Common myeloid progenitor, CD34-positive (primary cell): ENCODE measurements at regions not wholly inside any gene's neighbourhood (a gene's known extent, or its start where the extent isn't known, plus 50 kb on each side); places are given as distances from the start of the nearest gene placed in this dataset.
A peak's percentile ranks its signal among the peaks of the same experiment; 100 is the strongest.

Source experiments
- CTCF ChIA-PET: fragments of 350-600 bp; sonication (Branson Sonifier 250); formaldehyde crosslinking; loops from one replicate; lab custom pipeline; 2021; ENCODE audit warnings: antibody characterized with exemption; lab: Charles Lee
- POLR2A ChIA-PET: fragments of 350-600 bp; sonication (Branson Sonifier 250); formaldehyde crosslinking; loops from one replicate; lab custom pipeline; 2021; ENCODE audit warnings: antibody characterized with exemption; lab: Charles Lee
- DNase-seq, 3 donors: peaks; one replicate each; pipeline versions ENCODE4 v3.0.0 to v3.0.0-alpha.2; 2013
- H3K27ac ChIP-seq, 2 experiments: 1 replicate in 1 of 2; 2 replicates in 1 of 2; pipeline ENCODE4 v1.7.0; 2013; ENCODE audit warnings: inconsistent platforms in 2 of 2, low read length in 2 of 2, mild to moderate bottlenecking in 2 of 2, low read depth in 1 of 2, moderate library complexity in 1 of 2; ENCODE audit not compliant: severe bottlenecking in 2 of 2, insufficient read depth in 1 of 2, poor library complexity in 1 of 2
- H3K27me3 ChIP-seq, 5 experiments: replicated peaks in 2 of 5; 1 replicate in 3 of 5; 2 replicates in 2 of 5; pipeline versions ENCODE4 v1.6.1 to v1.7.0; 2013; ENCODE audit warnings: low read length in 4 of 5, mild to moderate bottlenecking in 2 of 5, moderate library complexity in 2 of 5, inconsistent platforms in 1 of 5; ENCODE audit not compliant: insufficient read depth in 5 of 5, control insufficient read depth in 4 of 5
- H3K36me3 ChIP-seq, 4 experiments: 1 replicate in 2 of 4; 2 replicates in 2 of 4; pipeline versions ENCODE4 v1.6.1 to v1.7.0; 2013; ENCODE audit warnings: low read length in 3 of 4, control low read depth in 1 of 4, mild to moderate bottlenecking in 1 of 4; ENCODE audit not compliant: control insufficient read depth in 4 of 4, insufficient read depth in 4 of 4
- H3K4me1 ChIP-seq, 4 experiments: 1 replicate in 3 of 4; 2 replicates in 1 of 4; pipeline versions ENCODE4 v1.6.1 to v1.7.1; 2013; ENCODE audit warnings: low read length in 3 of 4, mild to moderate bottlenecking in 3 of 4, control low read depth in 1 of 4, inconsistent platforms in 1 of 4, moderate library complexity in 1 of 4; ENCODE audit not compliant: control insufficient read depth in 4 of 4, insufficient read depth in 4 of 4; ENCODE audit errors: control extremely low read depth in 1 of 4
- H3K4me3 ChIP-seq, 7 experiments: 1 replicate in 4 of 7; 2 replicates in 3 of 7; pipeline versions ENCODE4 v1.5.1 to v1.7.0; 2013; ENCODE audit warnings: mild to moderate bottlenecking in 7 of 7, low read length in 6 of 7, moderate library complexity in 6 of 7, inconsistent platforms in 2 of 7, low read depth in 2 of 7, control low read depth in 1 of 7; ENCODE audit not compliant: insufficient read depth in 4 of 7, control insufficient read depth in 1 of 7; ENCODE audit errors: extremely low read depth in 1 of 7
- H3K9me3 ChIP-seq, 5 experiments: 1 replicate in 4 of 5; 2 replicates in 1 of 5; pipeline versions ENCODE4 v1.6.1 to v1.7.1; 2013; ENCODE audit warnings: low read length in 4 of 5, mild to moderate bottlenecking in 2 of 5, inconsistent platforms in 1 of 5, low read depth in 1 of 5, moderate library complexity in 1 of 5; ENCODE audit not compliant: control insufficient read depth in 4 of 5, insufficient read depth in 2 of 5; ENCODE audit errors: control extremely low read depth in 1 of 5
- WGBS: methylation state at CpG from one replicate; pipeline ENCODE4 v1.1.5; 2013; ENCODE audit not compliant: insufficient coverage; 5-methylcytosine and 5-hydroxymethylcytosine counted together

DNA sequence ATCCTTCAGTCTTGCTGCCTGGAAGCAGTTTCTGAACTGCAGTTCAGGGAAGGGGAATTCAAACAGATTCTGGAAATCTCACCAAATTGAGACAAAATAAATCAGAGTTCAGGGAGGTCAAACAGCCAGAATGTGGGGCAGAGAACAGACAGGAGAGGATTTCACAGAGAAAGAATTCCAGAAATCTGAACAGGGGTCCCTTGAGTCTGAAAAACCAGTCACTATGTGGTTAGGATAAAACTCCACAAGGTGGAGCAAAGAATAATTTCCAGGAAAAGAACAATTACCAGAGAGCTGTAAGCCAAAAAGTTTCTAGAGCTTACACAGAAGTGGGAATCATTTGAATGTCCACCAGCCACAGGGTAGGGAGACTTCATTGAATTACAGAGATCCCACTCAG, 84.7 kb downstream of the URB2 start:
- H3K27ac ChIP-seq = no peak overlapping the region
- H3K36me3 ChIP-seq = no peaks in the 10 kb centered on the region
- H3K27me3 ChIP-seq = no peaks in the 10 kb centered on the region
- H3K4me3 ChIP-seq = no peak overlapping the region
- CTCF ChIA-PET = no interaction called here
- POLR2A ChIA-PET = no interaction called here
- H3K9me3 ChIP-seq = peaks cover 0 to 8% (median 2%) of the 10 kb centered on the region in 5 experiments
- no peaks in the 10 kb centered on the region for H3K4me1 ChIP-seq
- no peak for DNase-seq

DNA sequence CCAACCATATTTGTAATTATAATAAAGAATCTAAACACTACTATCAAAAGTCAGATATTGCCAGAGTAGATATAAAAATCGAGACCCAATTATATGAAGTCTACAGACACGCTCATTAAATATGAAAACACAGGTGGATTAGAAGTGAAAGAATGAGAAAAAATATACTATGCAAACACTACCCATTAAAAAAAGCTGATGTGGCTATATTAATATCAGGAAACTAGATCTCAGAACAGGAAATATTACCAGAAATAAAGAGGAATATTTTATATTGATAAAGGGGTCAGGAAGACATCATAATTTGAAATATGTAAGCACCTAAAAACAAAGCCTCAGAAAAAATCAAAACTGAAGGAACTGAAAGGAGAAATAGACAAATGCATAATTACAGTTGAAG, 88.3 kb downstream of the URB2 start:
- CTCF ChIA-PET = no interaction called here
- H3K27me3 ChIP-seq = no peaks in the 10 kb centered on the region
- no peak overlapping the region for H3K4me3 ChIP-seq
- WGBS = no CpG with 5 or more reads among the region's 2 CpGs
- no peak for DNase-seq
- POLR2A ChIA-PET = no interaction called here
- H3K27ac ChIP-seq = no peak overlapping the region
- H3K9me3 ChIP-seq = peaks cover 0 to 2% (median 0%) of the 10 kb centered on the region in 5 experiments
- H3K36me3 ChIP-seq = no peaks in the 10 kb centered on the region
- H3K4me1 ChIP-seq = no peaks in the 10 kb centered on the region

DNA sequence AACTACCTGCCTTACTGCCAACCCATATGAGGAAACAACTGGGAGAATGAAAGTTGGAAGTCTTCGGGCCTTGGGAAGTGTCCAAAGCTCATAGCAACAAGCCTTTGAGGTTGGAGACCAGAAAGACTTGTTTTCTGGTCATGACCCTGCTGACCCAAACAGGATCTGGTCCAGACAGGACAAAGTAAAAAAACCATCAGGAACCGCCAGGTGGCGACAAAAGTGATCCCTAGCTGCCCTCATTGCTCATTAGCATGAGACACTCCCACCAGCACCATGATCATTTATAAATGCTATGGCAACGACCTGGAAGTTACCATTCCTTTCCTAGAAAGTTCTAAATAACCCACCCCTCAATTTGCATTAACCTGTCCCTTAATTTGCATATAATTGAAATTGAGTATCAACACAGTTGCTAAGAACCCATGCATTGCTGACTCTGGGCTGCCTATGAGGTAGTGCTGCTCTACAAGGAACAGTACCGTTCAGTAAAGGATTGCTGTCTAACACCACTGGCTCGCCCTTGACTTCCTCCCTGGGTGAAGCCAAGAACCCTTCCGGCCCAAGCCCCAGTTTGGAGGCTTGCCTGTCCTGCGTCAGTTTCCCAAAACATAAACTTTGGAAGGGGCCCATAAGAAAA, 89.0 kb downstream of the URB2 start:
- Histone ChIP-seq H3K27me3 (no peaks in the 10 kb centered on the region), H3K4me3 (no peak overlapping the region), H3K4me1 (no peaks in the 10 kb centered on the region), H3K9me3 (peaks cover 0 to 10% (median 0%) of the 10 kb centered on the region in 5 experiments), H3K27ac (no peak overlapping the region), H3K36me3 (no peaks in the 10 kb centered on the region)
- WGBS = 99% methylated on average over 8 of the region's 8 CpGs
- no peak for DNase-seq
- CTCF ChIA-PET = no interaction called here
- POLR2A ChIA-PET = no interaction called here

DNA sequence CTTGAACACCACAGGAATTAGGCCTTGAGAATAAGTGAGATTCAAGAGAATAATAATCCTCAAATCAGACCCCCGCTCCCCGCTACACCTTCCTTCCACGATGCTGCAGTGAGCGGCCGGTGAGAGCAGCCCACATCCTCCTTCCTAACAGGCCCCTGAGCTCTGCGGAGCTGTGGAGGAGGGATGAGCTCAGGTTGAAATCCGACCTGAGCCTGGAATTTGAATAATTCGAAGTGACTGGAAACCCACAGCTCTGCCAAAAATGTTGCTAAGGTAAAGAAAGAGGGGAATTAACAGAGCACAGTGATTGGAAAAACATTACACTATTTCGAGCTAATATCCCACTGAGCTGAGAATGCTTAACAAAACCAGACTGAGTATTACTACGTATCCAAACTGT, 90.0 kb downstream of the URB2 start:
- Histone ChIP-seq H3K9me3 (peaks cover 0 to 8% (median 0%) of the 10 kb centered on the region in 5 experiments), H3K4me3 (no peak overlapping the region), H3K27me3 (no peaks in the 10 kb centered on the region), H3K27ac (no peak overlapping the region), H3K4me1 (no peaks in the 10 kb centered on the region), H3K36me3 (no peaks in the 10 kb centered on the region)
- DNase-seq = no peak
- CTCF ChIA-PET = no interaction called here
- POLR2A ChIA-PET = no interaction called here
- WGBS = 70% methylated on average over 4 of the region's 10 CpGs

DNA sequence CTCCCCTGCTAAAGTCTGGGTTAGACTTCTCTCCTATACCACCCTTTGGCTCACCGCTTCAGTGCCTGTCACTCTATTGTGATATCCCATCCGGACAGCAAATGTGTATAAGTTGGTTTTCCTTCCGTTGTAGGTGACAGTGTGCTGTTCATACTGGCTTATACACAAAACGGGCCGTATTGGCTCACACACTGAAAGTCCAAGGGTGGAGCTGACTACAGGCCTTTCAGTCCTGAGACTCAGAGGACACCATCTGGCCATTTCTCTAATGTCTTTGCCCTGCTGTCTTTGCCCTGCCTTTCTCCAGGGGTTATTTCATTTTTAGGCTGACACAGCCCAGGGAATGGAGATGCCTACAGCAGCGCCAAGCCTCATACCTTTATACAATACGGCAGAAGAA, 90.7 kb downstream of the URB2 start:
- Histone ChIP-seq H3K27ac (no peak overlapping the region), H3K36me3 (no peaks in the 10 kb centered on the region), H3K4me1 (no peaks in the 10 kb centered on the region), H3K4me3 (no peak overlapping the region), H3K27me3 (no peaks in the 10 kb centered on the region), H3K9me3 (peaks cover 0 to 10% (median 0%) of the 10 kb centered on the region in 5 experiments)
- POLR2A ChIA-PET = no interaction called here
- DNase-seq = no peak
- WGBS = 100% methylated on average over 1 of the region's 7 CpGs
- CTCF ChIA-PET = no interaction called here

DNA sequence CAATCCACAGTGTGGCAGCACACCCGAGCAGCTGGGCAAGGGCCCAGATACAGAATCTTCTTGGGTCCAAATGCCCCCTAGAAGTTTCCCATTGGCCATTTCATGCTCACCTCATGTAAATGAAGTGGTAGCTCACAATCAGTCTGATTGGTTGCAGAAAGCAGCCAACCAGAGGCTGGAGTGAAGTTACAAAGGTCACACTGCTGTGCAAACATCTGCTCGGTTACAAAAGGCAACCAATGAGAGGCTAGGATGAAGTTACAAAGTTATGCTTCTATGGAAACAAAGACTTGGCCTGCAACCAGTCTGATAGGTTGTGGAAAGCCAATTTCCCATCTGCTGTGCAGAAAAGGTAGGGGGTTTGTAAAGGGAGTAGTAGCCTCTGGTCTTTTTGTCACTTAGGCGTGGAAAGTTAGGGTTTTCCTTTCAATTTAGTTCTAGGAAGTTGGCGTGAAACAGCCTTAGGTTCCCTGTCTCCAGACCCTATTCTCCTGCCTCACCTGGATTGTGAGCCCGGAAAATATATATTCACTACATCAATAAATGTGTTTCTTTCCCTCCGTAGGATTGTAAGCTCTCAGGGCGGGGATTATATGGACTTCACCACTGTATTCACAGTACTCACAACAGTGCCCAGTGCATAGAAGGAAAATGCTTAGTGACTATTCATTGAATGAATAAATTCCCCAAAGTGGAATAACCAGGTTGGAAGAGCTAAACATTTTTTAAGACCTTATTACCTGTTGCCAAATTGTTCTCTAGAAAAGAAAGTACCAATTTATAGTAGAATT, 91.9 kb downstream of the URB2 start:
- ChIA-PET CTCF (no interaction called here), POLR2A (no interaction called here)
- Histone ChIP-seq H3K9me3 (peaks cover 0 to 14% (median 2%) of the 10 kb centered on the region in 5 experiments), H3K36me3 (no peaks in the 10 kb centered on the region), H3K4me3 (no peak overlapping the region), H3K27ac (no peak overlapping the region), H3K27me3 (no peaks in the 10 kb centered on the region), H3K4me1 (no peaks in the 10 kb centered on the region)
- DNase-seq = peak in 1 of 3 donors; percentile 8
- WGBS = 100% methylated on average over 3 of the region's 7 CpGs

DNA sequence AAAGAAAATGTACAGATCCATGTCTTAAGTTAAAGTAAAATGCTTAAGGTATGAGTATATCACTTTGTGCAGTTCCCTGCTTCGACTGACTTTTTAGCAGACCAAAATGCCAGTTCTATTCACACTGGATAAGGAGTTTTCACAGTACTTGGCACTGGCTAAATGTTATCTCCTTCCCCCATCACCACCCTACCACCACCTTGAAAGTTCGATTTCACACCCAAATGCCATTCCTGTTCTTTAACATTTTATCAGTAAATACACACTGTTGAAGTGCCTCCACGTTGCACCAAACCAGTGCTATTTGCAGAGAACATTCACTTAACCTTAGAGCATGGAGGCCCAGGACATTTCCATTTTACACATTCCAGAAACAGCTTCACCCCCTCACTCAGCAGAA, 100.0 kb downstream of the URB2 start:
- Histone ChIP-seq H3K4me1 (peaks cover 0 to 4% (median 0%) of the 10 kb centered on the region in 4 experiments), H3K4me3 (no peak overlapping the region), H3K36me3 (no peaks in the 10 kb centered on the region), H3K9me3 (peaks cover 0 to 9% (median 0%) of the 10 kb centered on the region in 5 experiments), H3K27ac (no peak overlapping the region), H3K27me3 (no peaks in the 10 kb centered on the region)
- 84% methylated on average over 3 of the region's 3 CpGs for WGBS
- CTCF ChIA-PET = no interaction called here
- no peak for DNase-seq
- POLR2A ChIA-PET = no interaction called here
